GM18867 (cell line): ENCODE measurements at regions not wholly inside any gene's neighbourhood (a gene's known extent, or its start where the extent isn't known, plus 50 kb on each side); places are given as distances from the start of the nearest gene placed in this dataset.
"Not testable (repeated sequence)": the region's sequence is repeated elsewhere in the genome, so short reads cannot be mapped to it uniquely, and the experiment has no call there.

Experiments used
- ATAC-seq: cut with Tn5 transposase; IDR thresholded peaks from one replicate; pipeline ENCODE4 v1.9.1; 2021; ENCODE audit warnings: mild to moderate bottlenecking, moderate library complexity; ENCODE audit not compliant: unreplicated experiment

- ATAC-seq, result no peak
Measured at GRCh38 chr7:156516791-156517378, 123.7 kb upstream of the RNF32 start.

DNA sequence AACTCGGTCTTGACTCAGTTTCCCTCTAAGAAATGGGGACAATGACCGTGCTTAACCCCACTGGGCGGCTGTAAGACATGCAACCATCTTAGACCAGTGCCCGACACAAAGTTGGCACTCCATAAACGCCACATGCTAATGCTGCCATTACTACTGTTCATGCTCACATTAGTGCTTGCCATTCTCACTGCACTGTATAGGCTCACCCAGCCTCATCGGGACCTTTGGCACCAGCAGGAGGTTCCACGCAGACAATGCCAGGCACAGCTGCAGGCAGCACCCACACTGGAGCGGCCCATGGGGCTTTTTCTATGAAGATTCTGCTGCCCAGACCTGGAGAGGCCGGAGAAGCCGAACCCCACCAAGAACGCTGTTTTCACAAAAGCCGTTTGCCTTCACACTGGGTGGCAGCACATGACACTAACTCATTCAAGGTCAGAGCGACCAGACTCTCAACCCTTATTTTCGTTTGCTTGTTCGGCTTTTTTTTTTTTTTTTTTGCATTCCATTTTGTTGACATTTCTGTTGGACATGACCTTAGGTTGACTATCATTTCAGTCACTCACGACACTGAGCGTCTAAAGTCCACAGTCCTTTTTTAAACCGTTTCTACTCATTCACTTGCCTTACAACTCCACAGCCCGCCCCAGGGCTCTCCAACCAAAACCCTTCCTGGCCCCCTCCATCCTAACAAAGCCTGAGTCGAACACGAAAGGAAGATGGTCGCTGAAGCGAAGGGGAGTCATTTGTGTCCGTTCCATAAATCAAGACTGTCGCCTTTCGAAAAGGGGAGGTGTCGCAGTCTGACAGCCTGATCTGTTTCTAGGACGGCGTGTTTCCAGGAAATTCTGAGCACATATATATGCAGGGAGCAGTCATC, 124.4 kb upstream of the RNF32 start:
- no peak for ATAC-seq

DNA sequence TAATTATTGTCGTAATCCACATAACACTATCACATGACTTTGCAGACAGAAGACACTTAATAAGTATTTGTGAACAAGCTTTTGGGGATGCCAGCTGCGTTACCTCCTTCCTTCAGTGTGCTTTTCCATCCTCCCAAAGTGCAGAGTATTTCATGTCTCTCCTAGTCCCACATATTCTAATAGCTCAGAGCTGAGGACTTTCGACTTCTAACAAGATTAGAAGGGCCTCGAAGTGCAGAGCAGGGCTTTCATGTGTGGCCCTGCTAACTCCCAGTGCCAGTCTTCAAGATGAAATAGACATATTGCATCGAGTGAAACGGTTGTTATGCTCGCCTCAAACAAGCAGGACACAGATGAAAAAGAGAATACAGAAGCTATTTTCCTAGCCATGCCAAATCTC, 125.7 kb upstream of the RNF32 start:
- ATAC-seq, result no peak

DNA sequence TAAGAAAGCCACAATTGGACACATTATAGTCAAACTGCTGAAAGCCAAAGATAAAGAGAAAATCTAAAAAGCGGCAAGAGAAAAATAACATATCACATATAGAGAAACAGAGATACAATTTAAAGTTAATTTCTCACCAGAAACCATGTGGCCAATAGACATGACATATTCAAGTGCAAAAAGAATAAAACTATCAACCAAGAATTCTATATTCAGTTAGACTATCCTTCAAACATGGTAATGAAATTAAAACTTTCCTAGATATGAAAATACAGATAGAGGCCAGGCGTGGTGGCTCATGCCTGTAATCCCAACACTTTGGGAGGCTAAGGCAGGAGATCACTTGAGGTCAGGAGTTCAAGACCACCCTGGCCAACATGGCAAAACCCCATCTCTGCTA, 129.1 kb upstream of the RNF32 start:
- ATAC-seq, result no peak

DNA sequence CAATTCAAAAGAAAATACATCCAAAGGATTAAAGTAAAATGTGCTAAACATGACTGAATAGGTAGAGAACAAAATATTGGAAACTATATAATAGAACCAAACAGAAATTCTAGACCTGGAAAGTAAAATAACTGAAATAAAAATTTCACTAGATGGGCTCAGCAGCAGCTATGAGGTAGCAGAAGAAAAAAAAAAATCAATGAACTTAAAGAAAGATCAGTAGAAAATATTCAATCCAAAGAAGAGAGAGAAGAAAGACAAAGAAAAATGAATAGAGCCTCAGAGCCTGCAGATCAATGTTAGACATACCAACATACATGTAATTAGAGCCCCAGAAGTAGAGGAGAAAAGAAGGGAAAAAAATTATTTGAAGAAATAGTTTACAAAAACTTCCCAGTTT, 129.6 kb upstream of the RNF32 start:
- no peak for ATAC-seq

DNA sequence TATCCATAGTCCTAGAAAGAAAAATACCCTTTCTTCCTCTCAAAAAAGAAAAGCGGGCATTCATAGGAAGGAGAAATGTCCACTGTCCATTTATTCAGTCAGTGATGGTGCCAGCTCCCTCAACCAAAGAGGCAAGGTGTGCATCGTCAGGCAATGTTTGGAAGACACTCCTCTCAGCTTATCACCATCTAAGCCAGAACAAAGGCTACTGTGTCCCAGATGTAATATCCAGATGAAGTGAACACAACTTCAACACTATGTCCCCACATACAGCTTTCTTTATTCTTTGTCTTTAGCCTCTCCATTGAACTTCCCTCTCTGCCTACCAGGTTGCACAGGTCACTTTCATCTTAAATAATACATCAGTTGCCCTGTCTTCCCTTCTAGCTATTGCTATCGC, 131.4 kb upstream of the RNF32 start:
- ATAC-seq, result no peak

- ATAC-seq, result no peak
Measured at GRCh38 chr7:156505876-156506275, 134.7 kb upstream of the RNF32 start.

DNA sequence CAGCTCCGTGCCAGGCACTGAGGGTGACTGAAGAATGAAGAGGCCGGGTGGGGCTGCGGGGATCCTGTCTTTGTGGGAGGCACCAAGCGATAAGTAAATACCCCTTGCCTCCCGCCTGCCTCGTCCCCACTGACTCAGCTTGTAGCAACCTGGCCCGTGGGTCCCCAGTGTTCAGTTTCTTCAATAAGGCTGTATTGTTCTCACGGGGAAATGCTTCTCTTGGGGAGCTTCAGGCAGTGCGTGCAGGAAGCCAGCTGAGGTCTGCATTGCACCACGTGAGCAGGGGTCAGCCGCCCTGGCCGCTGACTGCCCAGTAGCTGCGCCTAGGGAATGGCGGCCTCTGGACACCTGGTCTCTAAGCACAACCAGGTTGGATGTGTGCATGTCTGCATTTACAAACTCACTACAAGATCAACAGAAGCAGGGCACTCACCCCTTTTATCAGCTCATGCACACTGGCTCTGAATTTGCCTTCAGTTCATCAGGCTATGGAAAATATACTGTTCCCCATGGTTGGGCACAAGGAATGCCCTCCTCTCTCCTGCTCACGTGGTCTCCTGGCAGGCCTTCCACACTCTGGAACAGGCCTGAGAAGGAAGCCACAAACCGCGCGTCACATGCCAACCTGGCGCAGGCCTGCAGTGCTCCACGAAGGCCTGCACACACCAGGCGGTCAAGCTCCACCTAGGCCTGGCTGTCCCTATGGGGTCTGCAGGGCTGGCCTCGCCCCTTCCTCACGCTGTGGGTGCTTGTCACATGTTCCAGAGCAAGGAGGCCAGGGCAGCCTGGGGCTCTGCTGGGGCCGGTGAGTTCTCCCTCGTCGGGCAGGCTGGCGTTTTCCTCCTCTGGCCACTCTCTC, 135.7 kb upstream of the RNF32 start:
- ATAC-seq, result no peak

GRCh38 chr7:156504006-156504405, 136.6 kb upstream of the RNF32 start:
- ATAC-seq, result no peak

DNA sequence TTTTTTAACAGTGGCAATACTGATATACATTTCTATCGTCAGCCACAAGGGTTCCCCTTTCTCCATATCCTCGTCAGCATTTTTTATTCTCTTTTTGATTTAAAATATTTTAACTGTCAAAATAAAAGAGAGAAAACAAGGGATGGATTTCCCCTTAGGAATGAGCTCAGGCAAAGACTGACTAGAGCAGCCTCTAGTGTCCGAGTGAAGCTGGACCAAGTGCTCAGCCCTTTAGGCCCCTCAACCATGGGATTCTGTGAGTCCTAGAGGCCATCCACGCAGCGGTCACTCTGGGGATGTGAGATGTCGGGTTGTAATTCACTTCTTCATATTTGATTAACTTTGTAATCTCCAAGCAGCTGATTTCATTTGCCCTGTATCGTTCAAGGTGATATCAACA, 137.4 kb upstream of the RNF32 start:
- no peak for ATAC-seq

DNA sequence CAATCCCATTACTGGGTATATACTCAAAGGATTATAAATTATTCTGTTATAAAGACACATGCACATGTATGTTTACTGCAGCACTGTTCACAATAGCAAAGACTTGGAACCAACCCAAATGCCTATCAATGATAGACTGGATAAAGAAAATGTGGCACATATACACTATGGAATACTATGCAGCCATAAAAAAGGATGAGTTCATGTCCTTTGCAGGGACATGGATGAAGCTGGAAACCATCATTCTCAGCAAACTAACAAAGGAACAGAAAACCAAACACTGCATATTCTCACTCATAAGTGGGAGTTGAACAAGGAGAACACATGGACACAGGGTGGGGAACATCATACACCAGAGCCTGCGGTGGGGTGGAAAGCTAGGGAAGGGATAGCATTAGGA, 138.8 kb upstream of the RNF32 start:
- not testable (repeated sequence) for ATAC-seq

DNA sequence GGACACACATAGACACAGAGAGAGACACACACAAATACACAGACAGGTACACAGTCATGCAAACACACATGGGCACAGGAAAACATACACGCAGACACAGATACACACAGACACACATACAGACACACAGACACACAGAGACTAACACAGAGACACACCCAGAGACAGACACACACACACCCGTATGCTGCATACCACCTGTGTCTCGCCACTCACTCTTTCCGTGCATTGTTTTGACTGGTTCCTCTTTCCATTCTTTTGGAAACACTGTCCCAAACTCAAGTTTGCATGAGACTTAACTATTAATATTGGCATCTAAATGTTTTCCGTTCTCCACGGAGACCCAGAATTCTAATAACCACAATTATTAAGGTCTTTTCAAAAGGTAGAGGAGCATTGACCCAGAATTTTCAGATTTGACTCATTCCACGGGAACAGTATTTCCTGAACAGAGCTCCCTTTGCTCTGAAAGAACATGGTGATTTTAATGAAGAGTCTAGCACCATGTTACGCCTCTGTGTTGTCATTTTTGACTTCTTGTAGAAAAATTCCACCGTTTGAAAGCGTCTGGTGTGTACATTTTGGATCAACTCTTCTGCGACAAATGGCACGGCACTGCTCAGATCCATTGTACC, 141.2 kb upstream of the RNF32 start:
- no peak for ATAC-seq

GRCh38 chr7:156497776-156498509, 142.6 kb upstream of the RNF32 start:
- no peak for ATAC-seq

- no peak for ATAC-seq
Measured at GRCh38 chr7:156496865-156497264, 143.7 kb upstream of the RNF32 start.

- ATAC-seq, result no peak
Measured at GRCh38 chr7:156496363-156496769, 144.2 kb upstream of the RNF32 start.

GRCh38 chr7:156494960-156495359, 145.6 kb upstream of the RNF32 start:
- ATAC-seq, result no peak

DNA sequence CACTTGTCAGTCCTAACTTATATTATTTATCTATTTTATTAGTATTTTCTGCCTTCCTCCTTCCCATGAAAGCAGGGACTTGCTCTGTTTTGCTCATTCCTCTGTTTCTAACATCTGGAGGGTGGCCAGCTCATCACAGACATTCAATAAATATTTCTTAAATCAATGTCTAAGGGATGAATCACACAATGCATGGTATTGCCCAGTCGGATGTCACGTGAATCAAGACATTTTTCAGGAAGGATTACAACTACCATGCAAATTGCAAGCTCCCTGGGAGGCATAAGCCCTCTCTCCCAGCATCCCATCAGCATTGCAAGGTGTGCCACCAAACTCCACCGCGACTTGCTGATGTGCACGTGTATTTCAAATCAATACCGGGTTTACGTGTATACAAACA, 146.6 kb upstream of the RNF32 start:
- no peak for ATAC-seq

DNA sequence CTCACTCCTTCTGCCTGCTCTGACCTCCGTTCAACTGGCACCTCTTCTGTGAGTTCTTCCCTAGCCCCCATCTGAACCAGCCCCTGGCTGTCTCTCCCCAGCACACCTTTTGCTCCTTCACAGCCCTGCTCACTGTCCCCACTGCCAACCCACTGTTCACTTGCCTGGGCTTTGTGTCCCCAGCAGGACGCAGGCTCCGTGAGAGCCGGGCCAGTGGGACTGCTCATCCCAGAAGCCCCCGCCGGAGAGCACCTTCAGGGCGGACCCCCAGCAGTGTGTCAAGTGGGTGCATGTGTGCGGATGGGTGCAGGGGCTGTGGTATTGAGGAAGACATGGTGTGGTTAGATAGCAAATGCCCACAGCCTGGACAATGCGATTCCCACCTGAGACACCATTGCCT, 148.4 kb upstream of the RNF32 start:
- no peak for ATAC-seq

GRCh38 chr7:156491435-156491834, 149.1 kb upstream of the RNF32 start:
- no peak for ATAC-seq

GRCh38 chr7:156490021-156490800, 150.4 kb upstream of the RNF32 start:
- ATAC-seq, result no peak
